C4-2B (cell line): ENCODE measurements at regions not wholly inside any gene's neighbourhood (a gene's known extent, or its start where the extent isn't known, plus 50 kb on each side); places are given as distances from the start of the nearest gene placed in this dataset.

Experiments
- ZFX ChIP-seq: fragments of 450-650 bp; IDR thresholded peaks from 2 replicates; pipeline ENCODE4 v1.6.1; 2017
- TF ChIP-seq, protein P1 (sequence below): fragments of 450-650 bp; conservative IDR thresholded peaks from 2 replicates; pipeline ENCODE4 v1.5.1; 2017; ENCODE audit warnings: mild to moderate bottlenecking

DNA sequence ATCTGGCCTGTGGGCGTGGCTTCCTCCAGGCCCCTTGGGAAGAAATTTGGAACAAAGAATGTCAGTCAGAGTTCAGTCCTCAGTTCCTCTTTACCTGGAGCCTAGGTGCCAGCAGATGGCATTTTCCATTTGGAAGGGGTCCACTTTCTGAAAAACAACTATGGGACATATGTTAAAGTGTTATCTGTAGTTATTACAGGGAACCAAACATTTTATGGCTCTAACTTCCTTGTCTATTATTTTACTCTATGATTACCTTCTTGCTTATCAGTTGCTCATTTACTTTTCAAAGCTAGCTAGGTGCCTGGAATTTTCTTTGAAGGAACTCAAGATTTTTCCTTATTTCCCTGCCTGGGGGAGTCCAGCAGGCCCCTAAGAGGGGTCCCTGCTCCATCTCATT is 159.8 kb upstream of the PUDP start:
- TF ChIP-seq, protein P1, sequence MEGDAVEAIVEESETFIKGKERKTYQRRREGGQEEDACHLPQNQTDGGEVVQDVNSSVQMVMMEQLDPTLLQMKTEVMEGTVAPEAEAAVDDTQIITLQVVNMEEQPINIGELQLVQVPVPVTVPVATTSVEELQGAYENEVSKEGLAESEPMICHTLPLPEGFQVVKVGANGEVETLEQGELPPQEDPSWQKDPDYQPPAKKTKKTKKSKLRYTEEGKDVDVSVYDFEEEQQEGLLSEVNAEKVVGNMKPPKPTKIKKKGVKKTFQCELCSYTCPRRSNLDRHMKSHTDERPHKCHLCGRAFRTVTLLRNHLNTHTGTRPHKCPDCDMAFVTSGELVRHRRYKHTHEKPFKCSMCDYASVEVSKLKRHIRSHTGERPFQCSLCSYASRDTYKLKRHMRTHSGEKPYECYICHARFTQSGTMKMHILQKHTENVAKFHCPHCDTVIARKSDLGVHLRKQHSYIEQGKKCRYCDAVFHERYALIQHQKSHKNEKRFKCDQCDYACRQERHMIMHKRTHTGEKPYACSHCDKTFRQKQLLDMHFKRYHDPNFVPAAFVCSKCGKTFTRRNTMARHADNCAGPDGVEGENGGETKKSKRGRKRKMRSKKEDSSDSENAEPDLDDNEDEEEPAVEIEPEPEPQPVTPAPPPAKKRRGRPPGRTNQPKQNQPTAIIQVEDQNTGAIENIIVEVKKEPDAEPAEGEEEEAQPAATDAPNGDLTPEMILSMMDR = no peak
- TF ChIP-seq ZFX = no peak
